Activated naive CD8-positive, alpha-beta T cell (primary cell): ENCODE measurements at regions not wholly inside any gene's neighbourhood (a gene's known extent, or its start where the extent isn't known, plus 50 kb on each side); places are given as distances from the start of the nearest gene placed in this dataset.

Experiments used
- H3K27ac Mint-ChIP-seq: one replicate; pipeline ENCODE4 v1.8.0; 2021; ENCODE audit warnings: mixed read lengths
- H3K27me3 Mint-ChIP-seq: one replicate; pipeline ENCODE4 v1.8.0; 2021; ENCODE audit warnings: mixed read lengths
- H3K36me3 Mint-ChIP-seq: one replicate; pipeline ENCODE4 v1.8.0; 2021; ENCODE audit warnings: mixed read lengths
- H3K4me1 Mint-ChIP-seq: one replicate; pipeline ENCODE4 v1.8.0; 2021; ENCODE audit warnings: low read depth, mixed read lengths
- H3K4me3 Mint-ChIP-seq: one replicate; pipeline ENCODE4 v1.8.0; 2021; ENCODE audit warnings: mild to moderate bottlenecking, mixed read lengths
- H3K9me3 Mint-ChIP-seq: one replicate; pipeline ENCODE4 v1.8.0; 2021; ENCODE audit warnings: low read depth, mixed read lengths

GRCh38 chr2:144242311-144242710 lies 277.6 kb downstream of the ZEB2 start:
- Mint-ChIP-seq H3K27me3 (no peaks in the 10 kb centered on the region), H3K36me3 (peaks cover 4% of the 10 kb centered on the region), H3K4me3 (no peak overlapping the region), H3K9me3 (no peaks in the 10 kb centered on the region), H3K27ac (no peak overlapping the region), H3K4me1 (peaks cover 42% of the 10 kb centered on the region)

- Mint-ChIP-seq H3K9me3 (no peaks in the 10 kb centered on the region), H3K27me3 (no peaks in the 10 kb centered on the region), H3K4me1 (peaks cover 42% of the 10 kb centered on the region), H3K27ac (peak overlapping the region; percentile 87), H3K4me3 (no peak overlapping the region), H3K36me3 (peaks cover 4% of the 10 kb centered on the region)
Observed at GRCh38 chr2:144241801-144242200, 278.1 kb downstream of the ZEB2 start.

- H3K36me3 Mint-ChIP-seq: peaks cover 4% of the 10 kb centered on the region
- H3K4me3 Mint-ChIP-seq: no peak overlapping the region
- peaks cover 44% of the 10 kb centered on the region for H3K4me1 Mint-ChIP-seq
- no peaks in the 10 kb centered on the region for H3K9me3 Mint-ChIP-seq
- H3K27me3 Mint-ChIP-seq: no peaks in the 10 kb centered on the region
- H3K27ac Mint-ChIP-seq: peak overlapping the region; percentile 16
Observed at GRCh38 chr2:144240656-144241339, 279.1 kb downstream of the ZEB2 start.

- Mint-ChIP-seq H3K36me3 (peaks cover 6% of the 10 kb centered on the region), H3K27me3 (no peaks in the 10 kb centered on the region), H3K9me3 (no peaks in the 10 kb centered on the region), H3K4me3 (no peak overlapping the region), H3K4me1 (peaks cover 51% of the 10 kb centered on the region), H3K27ac (peak overlapping the region; percentile 66)
Observed at GRCh38 chr2:144239726-144240125, 280.2 kb downstream of the ZEB2 start.

GRCh38 chr2:144239306-144239705 lies 280.6 kb downstream of the ZEB2 start:
- Mint-ChIP-seq H3K36me3 (peaks cover 6% of the 10 kb centered on the region), H3K4me1 (peaks cover 55% of the 10 kb centered on the region), H3K27ac (no peak overlapping the region), H3K4me3 (no peak overlapping the region), H3K27me3 (no peaks in the 10 kb centered on the region), H3K9me3 (no peaks in the 10 kb centered on the region)

GRCh38 chr2:144237830-144238627 lies 281.9 kb downstream of the ZEB2 start:
- H3K27ac Mint-ChIP-seq: no peak overlapping the region

GRCh38 chr2:144237108-144237507 lies 282.8 kb downstream of the ZEB2 start:
- no peak overlapping the region for H3K27ac Mint-ChIP-seq
- peaks cover 62% of the 10 kb centered on the region for H3K4me1 Mint-ChIP-seq
- H3K4me3 Mint-ChIP-seq: no peak overlapping the region
- peaks cover 5% of the 10 kb centered on the region for H3K36me3 Mint-ChIP-seq
- H3K9me3 Mint-ChIP-seq: no peaks in the 10 kb centered on the region
- no peaks in the 10 kb centered on the region for H3K27me3 Mint-ChIP-seq

More at GRCh38 chr2:144237830-144238627, 281.9 kb downstream of the ZEB2 start:
- no peaks in the 10 kb centered on the region for H3K27me3 Mint-ChIP-seq
- no peaks in the 10 kb centered on the region for H3K9me3 Mint-ChIP-seq
- no peak overlapping the region for H3K4me3 Mint-ChIP-seq
- peaks cover 63% of the 10 kb centered on the region for H3K4me1 Mint-ChIP-seq
- peaks cover 4% of the 10 kb centered on the region for H3K36me3 Mint-ChIP-seq

- Mint-ChIP-seq H3K9me3 (no peaks in the 10 kb centered on the region), H3K4me3 (no peak overlapping the region), H3K4me1 (peaks cover 52% of the 10 kb centered on the region), H3K27ac (no peak overlapping the region), H3K36me3 (peaks cover 5% of the 10 kb centered on the region), H3K27me3 (no peaks in the 10 kb centered on the region)
Observed at GRCh38 chr2:144235050-144235449, 284.9 kb downstream of the ZEB2 start.

- peak overlapping the region; percentile 67 for H3K27ac Mint-ChIP-seq
- no peaks in the 10 kb centered on the region for H3K9me3 Mint-ChIP-seq
- H3K27me3 Mint-ChIP-seq: no peaks in the 10 kb centered on the region
- H3K36me3 Mint-ChIP-seq: peaks cover 5% of the 10 kb centered on the region
- peak overlapping the region; percentile 30 for H3K4me3 Mint-ChIP-seq
- peaks cover 50% of the 10 kb centered on the region for H3K4me1 Mint-ChIP-seq
Observed at GRCh38 chr2:144234542-144234871, 285.4 kb downstream of the ZEB2 start.

- Mint-ChIP-seq H3K4me1 (peaks cover 50% of the 10 kb centered on the region), H3K27me3 (no peaks in the 10 kb centered on the region), H3K9me3 (no peaks in the 10 kb centered on the region), H3K4me3 (peak overlapping the region; percentile 24), H3K27ac (peak overlapping the region; percentile 67), H3K36me3 (peaks cover 10% of the 10 kb centered on the region)
Observed at GRCh38 chr2:144233733-144234541, 286.0 kb downstream of the ZEB2 start.

- Mint-ChIP-seq H3K9me3 (no peaks in the 10 kb centered on the region), H3K36me3 (peaks cover 10% of the 10 kb centered on the region), H3K4me1 (peaks cover 45% of the 10 kb centered on the region), H3K27me3 (no peaks in the 10 kb centered on the region), H3K4me3 (no peak overlapping the region), H3K27ac (peak overlapping the region; percentile 31)
Observed at GRCh38 chr2:144233317-144233716, 286.6 kb downstream of the ZEB2 start.

- Mint-ChIP-seq H3K9me3 (no peaks in the 10 kb centered on the region), H3K4me1 (peaks cover 34% of the 10 kb centered on the region), H3K36me3 (peaks cover 10% of the 10 kb centered on the region), H3K27ac (no peak overlapping the region), H3K4me3 (no peak overlapping the region), H3K27me3 (no peaks in the 10 kb centered on the region)
Observed at GRCh38 chr2:144230448-144231085, 289.4 kb downstream of the ZEB2 start.

- Mint-ChIP-seq H3K4me1 (peaks cover 31% of the 10 kb centered on the region), H3K27ac (no peak overlapping the region), H3K4me3 (no peak overlapping the region), H3K9me3 (no peaks in the 10 kb centered on the region), H3K27me3 (no peaks in the 10 kb centered on the region), H3K36me3 (peaks cover 10% of the 10 kb centered on the region)
Observed at GRCh38 chr2:144230033-144230432, 289.9 kb downstream of the ZEB2 start.

- Mint-ChIP-seq H3K4me1 (peaks cover 25% of the 10 kb centered on the region), H3K27me3 (no peaks in the 10 kb centered on the region), H3K4me3 (no peak overlapping the region), H3K9me3 (no peaks in the 10 kb centered on the region), H3K36me3 (peaks cover 8% of the 10 kb centered on the region), H3K27ac (no peak overlapping the region)
Observed at GRCh38 chr2:144229296-144229695, 290.6 kb downstream of the ZEB2 start.
